Astrocyte of the spinal cord (primary cell): ENCODE measurements at regions not wholly inside any gene's neighbourhood (a gene's known extent, or its start where the extent isn't known, plus 50 kb on each side); places are given as distances from the start of the nearest gene placed in this dataset.

Source experiments
- DNase-seq: peaks from one replicate; pipeline ENCODE4 v3.0.0; 2011; ENCODE audit warnings: low read depth, low spot score
- H3K4me3 ChIP-seq: 2 replicates; pipeline ENCODE4 v1.5.1; 2011; ENCODE audit warnings: low read depth, mild to moderate bottlenecking, low read length, moderate library complexity
- CTCF ChIP-seq: IDR thresholded peaks from 2 replicates; pipeline ENCODE4 v1.5.1; 2012; ENCODE audit warnings: low read depth, mild to moderate bottlenecking, low read length, inconsistent platforms
- in situ Hi-C: cut with HindIII; loops from 2 replicates; pipeline ENCODE4 v1.10.0; 2017; ENCODE audit warnings: low sequenced_read_pairs

GRCh38 chr18:67854340-67854739 is 337.8 kb upstream of the DSEL start:
- in situ Hi-C loops, result no loop called here
- no peak overlapping the region for H3K4me3 ChIP-seq
- DNase-seq, result no peak
- no peak for TF ChIP-seq CTCF

- no peak for TF ChIP-seq CTCF
- DNase-seq, result no peak
- in situ Hi-C loops, result no loop called here
- no peak overlapping the region for H3K4me3 ChIP-seq
These were observed 330.0 kb upstream of the DSEL start for GRCh38 chr18:67846422-67847098.

GRCh38 chr18:67845035-67845434 is 328.5 kb upstream of the DSEL start:
- no peak for DNase-seq
- TF ChIP-seq CTCF, result peak; percentile 10
- no peak overlapping the region for H3K4me3 ChIP-seq
- in situ Hi-C loops, result no loop called here

GRCh38 chr18:67840379-67840778 is 323.9 kb upstream of the DSEL start:
- H3K4me3 ChIP-seq, result no peak overlapping the region
- no peak for DNase-seq
- no peak for TF ChIP-seq CTCF
- in situ Hi-C loops, result no loop called here

- in situ Hi-C loops, result no loop called here
- DNase-seq, result no peak
- TF ChIP-seq CTCF, result no peak
- H3K4me3 ChIP-seq, result no peak overlapping the region
These were observed 301.9 kb upstream of the DSEL start for GRCh38 chr18:67818432-67818831.

GRCh38 chr18:67815280-67815679 is 298.8 kb upstream of the DSEL start:
- TF ChIP-seq CTCF, result no peak
- DNase-seq, result no peak

More at GRCh38 chr18:67815280-67815679, 298.8 kb upstream of the DSEL start:
- in situ Hi-C loops, result no loop called here
- no peak overlapping the region for H3K4me3 ChIP-seq
